ENCODE measurements at regions not wholly inside any gene's neighbourhood (a gene's known extent, or its start where the extent isn't known, plus 50 kb on each side); places are given as distances from the start of the nearest gene placed in this dataset.
"Not testable (repeated sequence)": the region's sequence is repeated elsewhere in the genome, so short reads cannot be mapped to it uniquely, and the experiment has no call there.

GRCh38 chr14:106674509-106675125, 1148.2 kb downstream of the TMEM121 start:
- intact Hi-C loops (cut with micrococcal nuclease; ENCODE audit: unreplicated experiment); H3K27ac ChIP-seq (ENCODE audit: low read depth, low read length, poor library complexity, severe bottlenecking); CTCF ChIA-PET; BruUV-seq (replicated peaks); H3K4me3 ChIP-seq (ENCODE audit: low read depth, low read length, poor library complexity, severe bottlenecking); H3K9me3 ChIP-seq (ENCODE audit: low read depth, low read length, poor library complexity, severe bottlenecking); POLR2A ChIA-PET (ENCODE audit: low non-redundant PET); H3K36me3 ChIP-seq (ENCODE audit: insufficient read depth, low read length, poor library complexity, severe bottlenecking); DNase-seq (ENCODE audit: low spot score); H3K27me3 ChIP-seq (replicated peaks; ENCODE audit: insufficient read depth, low read depth, low read length, poor library complexity): not testable (repeated sequence)
- TF ChIP-seq CTCF (conservative IDR thresholded peaks at IDR 0.05; ENCODE audit: low read depth, low read length) = peak; percentile 23; the same call in 1 of the 2 replicates
- peaks cover 19% of the 10 kb centered on the region for H3K4me1 ChIP-seq (ENCODE audit: insufficient read depth, low read length, poor library complexity, severe bottlenecking)

- BruUV-seq (replicated peaks); intact Hi-C loops (cut with micrococcal nuclease; ENCODE audit: unreplicated experiment): not testable (repeated sequence)
- CTCF ChIA-PET = interaction anchor here (0.6 kb wide), 1 partner anchor 15 kb away, joined by 3 read pairs; no protein-coding TSS in a partner anchor
Observed at GRCh38 chr14:106675716-106676115, 1149.3 kb downstream of the TMEM121 start.

GRCh38 chr14:106679776-106680175, 1153.4 kb downstream of the TMEM121 start:
- ChIA-PET POLR2A (ENCODE audit: low non-redundant PET) (no interaction called here), CTCF (interaction anchor here (1.0 kb wide), 1 partner anchor 17 kb away, joined by 4 read pairs; no protein-coding TSS in a partner anchor)
- DNase-seq (ENCODE audit: low spot score) = peak; percentile 60
- Histone ChIP-seq H3K4me3 (ENCODE audit: low read depth, low read length, poor library complexity, severe bottlenecking) (no peak overlapping the region), H3K36me3 (ENCODE audit: insufficient read depth, low read length, poor library complexity, severe bottlenecking) (no peaks in the 10 kb centered on the region), H3K4me1 (ENCODE audit: insufficient read depth, low read length, poor library complexity, severe bottlenecking) (peaks cover 38% of the 10 kb centered on the region), H3K9me3 (ENCODE audit: low read depth, low read length, poor library complexity, severe bottlenecking) (no peaks in the 10 kb centered on the region), H3K27ac (ENCODE audit: low read depth, low read length, poor library complexity, severe bottlenecking) (peak overlapping the region; percentile 16), H3K27me3 (replicated peaks; ENCODE audit: insufficient read depth, low read depth, low read length, poor library complexity) (no peaks in the 10 kb centered on the region)
- TF ChIP-seq CTCF (conservative IDR thresholded peaks at IDR 0.05; ENCODE audit: low read depth, low read length) = no peak
- no peak for TF ChIP-seq EZH2 (IDR thresholded peaks at IDR 0.05; ENCODE audit: borderline replicate concordance, low read depth, low read length, poor library complexity, severe bottlenecking)
- BruUV-seq (replicated peaks) = no TSS peak
- intact Hi-C loops (cut with micrococcal nuclease; ENCODE audit: unreplicated experiment) = no loop called here

More at GRCh38 chr14:106675716-106676115, 1149.3 kb downstream of the TMEM121 start:
- POLR2A ChIA-PET (ENCODE audit: low non-redundant PET); H3K27ac ChIP-seq (ENCODE audit: low read depth, low read length, poor library complexity, severe bottlenecking); H3K4me3 ChIP-seq (ENCODE audit: low read depth, low read length, poor library complexity, severe bottlenecking); H3K9me3 ChIP-seq (ENCODE audit: low read depth, low read length, poor library complexity, severe bottlenecking); H3K36me3 ChIP-seq (ENCODE audit: insufficient read depth, low read length, poor library complexity, severe bottlenecking); H3K27me3 ChIP-seq (replicated peaks; ENCODE audit: insufficient read depth, low read depth, low read length, poor library complexity): not testable (repeated sequence)
- peaks cover 30% of the 10 kb centered on the region for H3K4me1 ChIP-seq (ENCODE audit: insufficient read depth, low read length, poor library complexity, severe bottlenecking)
- peak; percentile 77 for DNase-seq (ENCODE audit: low spot score)

- TF ChIP-seq EZH2 (IDR thresholded peaks at IDR 0.05; ENCODE audit: borderline replicate concordance, low read depth, low read length, poor library complexity, severe bottlenecking) = no peak
- H3K9me3 ChIP-seq (ENCODE audit: low read depth, low read length, poor library complexity, severe bottlenecking) = no peaks in the 10 kb centered on the region
- no peaks in the 10 kb centered on the region for H3K27me3 ChIP-seq (replicated peaks; ENCODE audit: insufficient read depth, low read depth, low read length, poor library complexity)
- H3K27ac ChIP-seq (ENCODE audit: low read depth, low read length, poor library complexity, severe bottlenecking) = peak overlapping the region; percentile 26
- CTCF ChIA-PET = interaction anchor here (0.6 to 1.0 kb wide), 3 partner anchors 13 to 145 kb away, joined by 3 read pairs; no protein-coding TSS in a partner anchor
- no TSS peak for BruUV-seq (replicated peaks)
- peak; percentile 86 for DNase-seq (ENCODE audit: low spot score)
- POLR2A ChIA-PET (ENCODE audit: low non-redundant PET) = no interaction called here
- no peak overlapping the region for H3K4me3 ChIP-seq (ENCODE audit: low read depth, low read length, poor library complexity, severe bottlenecking)
- peaks cover 34% of the 10 kb centered on the region for H3K4me1 ChIP-seq (ENCODE audit: insufficient read depth, low read length, poor library complexity, severe bottlenecking)
- intact Hi-C loops (cut with micrococcal nuclease; ENCODE audit: unreplicated experiment) = no loop called here
- H3K36me3 ChIP-seq (ENCODE audit: insufficient read depth, low read length, poor library complexity, severe bottlenecking) = no peaks in the 10 kb centered on the region
Observed at GRCh38 chr14:106681161-106681560, 1154.8 kb downstream of the TMEM121 start.
